ENCODE measurements at regions not wholly inside any gene's neighbourhood (a gene's known extent, or its start where the extent isn't known, plus 50 kb on each side); places are given as distances from the start of the nearest gene placed in this dataset.

GRCh38 chr5:135242021-135242865 is 156.8 kb downstream of the MACROH2A1 start:
- no peak overlapping the region for H3K4me3 ChIP-seq (ENCODE audit: low read length)
- DNase-seq (ENCODE audit: low read depth), result no peak
- TF ChIP-seq CTCF (conservative IDR thresholded peaks at IDR 0.05; ENCODE audit: low read depth, low read length), result no peak

GRCh38 chr5:135241536-135241935 is 157.5 kb downstream of the MACROH2A1 start:
- no peak for TF ChIP-seq CTCF (conservative IDR thresholded peaks at IDR 0.05; ENCODE audit: low read depth, low read length)
- H3K4me3 ChIP-seq (ENCODE audit: low read length), result no peak overlapping the region
- no peak for DNase-seq (ENCODE audit: low read depth)

GRCh38 chr5:135240781-135241360 is 158.2 kb downstream of the MACROH2A1 start:
- no peak for TF ChIP-seq CTCF (conservative IDR thresholded peaks at IDR 0.05; ENCODE audit: low read depth, low read length)
- no peak for DNase-seq (ENCODE audit: low read depth)
- H3K4me3 ChIP-seq (ENCODE audit: low read length), result no peak overlapping the region

- no peak for TF ChIP-seq CTCF (conservative IDR thresholded peaks at IDR 0.05; ENCODE audit: low read depth, low read length)
- no peak overlapping the region for H3K4me3 ChIP-seq (ENCODE audit: low read length)
- no peak for DNase-seq (ENCODE audit: low read depth)
Measured at GRCh38 chr5:135240283-135240633, 158.8 kb downstream of the MACROH2A1 start.

- DNase-seq (ENCODE audit: low read depth), result no peak
- TF ChIP-seq CTCF (conservative IDR thresholded peaks at IDR 0.05; ENCODE audit: low read depth, low read length), result no peak
- H3K4me3 ChIP-seq (ENCODE audit: low read length), result no peak overlapping the region
Measured at GRCh38 chr5:135239453-135240282, 159.4 kb downstream of the MACROH2A1 start.

- TF ChIP-seq CTCF (conservative IDR thresholded peaks at IDR 0.05; ENCODE audit: low read depth, low read length), result no peak
- no peak for DNase-seq (ENCODE audit: low read depth)
- no peak overlapping the region for H3K4me3 ChIP-seq (ENCODE audit: low read length)
Measured at GRCh38 chr5:135238622-135239452, 160.2 kb downstream of the MACROH2A1 start.

Data from retinal pigment epithelial cell (primary cell).